GM12891 (cell line): ENCODE measurements at regions not wholly inside any gene's neighbourhood (a gene's known extent, or its start where the extent isn't known, plus 50 kb on each side); places are given as distances from the start of the nearest gene placed in this dataset.

Experiments used
- POLR2A ChIP-seq: IDR thresholded peaks from 2 replicates; pipeline ENCODE4 v1.6.1; 2011; ENCODE audit warnings: low read depth, low read length, control low read depth
- TAF1 ChIP-seq: IDR thresholded peaks from 2 replicates; pipeline ENCODE4 v1.6.1; 2011; ENCODE audit warnings: low read depth, low read length, control low read depth

GRCh38 chr5:128858995-128859394, 106.3 kb upstream of the SLC27A6 start:
- TF ChIP-seq POLR2A: no peak
- no peak for TF ChIP-seq TAF1
